ENCODE measurements at regions not wholly inside any gene's neighbourhood (a gene's known extent, or its start where the extent isn't known, plus 50 kb on each side); places are given as distances from the start of the nearest gene placed in this dataset.
"Not testable (repeated sequence)": the region's sequence is repeated elsewhere in the genome, so short reads cannot be mapped to it uniquely, and the experiment has no call there.

GRCh38 chr12:127829281-127830064 lies 437.5 kb upstream of the TMEM132C start:
- in situ Hi-C loops (cut with MboI; ENCODE audit: low pct_unique_long_range_greater_than_20kb in 2 of 9, low sequenced_read_pairs in 9 of 9, unreplicated experiment in 9 of 9): no loop called here
- Histone ChIP-seq H3K4me1 (replicated peaks in 1 of 2) (no peaks in the 10 kb centered on the region), H3K27ac (no peak overlapping the region), H3K4me3 (no peak overlapping the region)
- ATAC-seq (replicated peaks in 6 of 8): peak in 2 of 8 experiments; percentile 79 to 86
- WGBS, 10 experiments: 16 to 95% (median 49%) methylated on average over 2 to 5 of the region's 5 CpGs

GRCh38 chr12:127830065-127830460 lies 436.9 kb upstream of the TMEM132C start:
- no peak overlapping the region for H3K4me3 ChIP-seq
- in situ Hi-C loops (cut with MboI; ENCODE audit: low pct_unique_long_range_greater_than_20kb in 2 of 9, low sequenced_read_pairs in 9 of 9, unreplicated experiment in 9 of 9): no loop called here
- WGBS, 10 experiments: 20 to 100% (median 53%) methylated on average over 1 to 2 of the region's 2 CpGs; no CpG with 5 or more reads in 2 of the 10 experiments
- ATAC-seq (replicated peaks in 6 of 8): no peak
- no peak overlapping the region for H3K27ac ChIP-seq
- no peaks in the 10 kb centered on the region for H3K4me1 ChIP-seq (replicated peaks in 1 of 2)

- WGBS, 10 experiments: 43 to 100% (median 82%) methylated on average over 1 to 3 of the region's 3 CpGs; no CpG with 5 or more reads in 3 of the 10 experiments
- H3K4me1 ChIP-seq (replicated peaks in 1 of 2): no peaks in the 10 kb centered on the region
- no peak overlapping the region for H3K27ac ChIP-seq
- in situ Hi-C loops (cut with MboI; ENCODE audit: low pct_unique_long_range_greater_than_20kb in 2 of 9, low sequenced_read_pairs in 9 of 9, unreplicated experiment in 9 of 9): no loop called here
- H3K4me3 ChIP-seq: no peak overlapping the region
- peak in 2 of 8 experiments; percentile 14 to 26 for ATAC-seq (replicated peaks in 6 of 8)
These were observed 436.2 kb upstream of the TMEM132C start for GRCh38 chr12:127830730-127831129.

- H3K27ac ChIP-seq: no peak overlapping the region
- no peaks in the 10 kb centered on the region for H3K4me1 ChIP-seq (replicated peaks in 1 of 2)
- H3K4me3 ChIP-seq: no peak overlapping the region
- in situ Hi-C loops (cut with MboI; ENCODE audit: low pct_unique_long_range_greater_than_20kb in 2 of 9, low sequenced_read_pairs in 9 of 9, unreplicated experiment in 9 of 9): no loop called here
- 71 to 100% (median 92%) methylated on average over 1 to 3 of the region's 3 CpGs; no CpG with 5 or more reads in 1 of the 10 experiments for WGBS, 10 experiments
- no peak for ATAC-seq (replicated peaks in 6 of 8)
These were observed 434.8 kb upstream of the TMEM132C start for GRCh38 chr12:127832172-127832571.

- H3K27ac ChIP-seq; H3K4me1 ChIP-seq (replicated peaks in 1 of 2); ATAC-seq (replicated peaks in 6 of 8); in situ Hi-C loops (cut with MboI; ENCODE audit: low pct_unique_long_range_greater_than_20kb in 2 of 9, low sequenced_read_pairs in 9 of 9, unreplicated experiment in 9 of 9); H3K4me3 ChIP-seq: not testable (repeated sequence)
- 14 to 57% (median 43%) methylated on average over 1 to 4 of the region's 4 CpGs; no CpG with 5 or more reads in 3 of the 10 experiments for WGBS, 10 experiments
These were observed 430.2 kb upstream of the TMEM132C start for GRCh38 chr12:127836802-127837201.

- Histone ChIP-seq H3K4me3 (no peak overlapping the region), H3K27ac (no peak overlapping the region), H3K4me1 (replicated peaks in 1 of 2) (peaks cover 0 to 2% of the 10 kb centered on the region in 2 donors)
- 8 to 95% (median 61%) methylated on average over 1 to 5 of the region's 5 CpGs for WGBS, 10 experiments
- ATAC-seq (replicated peaks in 6 of 8): no peak
- in situ Hi-C loops (cut with MboI; ENCODE audit: low pct_unique_long_range_greater_than_20kb in 2 of 9, low sequenced_read_pairs in 9 of 9, unreplicated experiment in 9 of 9): no loop called here
These were observed 409.3 kb upstream of the TMEM132C start for GRCh38 chr12:127857661-127858060.

- no peak overlapping the region for H3K27ac ChIP-seq
- H3K4me1 ChIP-seq (replicated peaks in 1 of 2): peaks cover 0 to 2% of the 10 kb centered on the region in 2 donors
- 13 to 90% (median 51%) methylated on average over 1 to 6 of the region's 6 CpGs for WGBS, 10 experiments
- in situ Hi-C loops (cut with MboI; ENCODE audit: low pct_unique_long_range_greater_than_20kb in 2 of 9, low sequenced_read_pairs in 9 of 9, unreplicated experiment in 9 of 9): no loop called here
- no peak for ATAC-seq (replicated peaks in 6 of 8)
- no peak overlapping the region for H3K4me3 ChIP-seq
These were observed 406.4 kb upstream of the TMEM132C start for GRCh38 chr12:127860536-127860935.

- H3K27ac ChIP-seq: no peak overlapping the region
- 11 to 94% (median 48%) methylated on average over 1 to 3 of the region's 3 CpGs; no CpG with 5 or more reads in 1 of the 10 experiments for WGBS, 10 experiments
These were observed 405.6 kb upstream of the TMEM132C start for GRCh38 chr12:127861406-127861805.

GRCh38 chr12:127873306-127873705 lies 393.7 kb upstream of the TMEM132C start:
- in situ Hi-C loops (cut with MboI; ENCODE audit: low pct_unique_long_range_greater_than_20kb in 2 of 9, low sequenced_read_pairs in 9 of 9, unreplicated experiment in 9 of 9): no loop called here
- 27 to 94% (median 71%) methylated on average over 2 of the region's 2 CpGs for WGBS, 10 experiments
- Histone ChIP-seq H3K4me1 (replicated peaks in 1 of 2) (no peaks in the 10 kb centered on the region), H3K4me3 (no peak overlapping the region), H3K27ac (no peak overlapping the region)
- ATAC-seq (replicated peaks in 6 of 8): no peak

More at GRCh38 chr12:127861406-127861805, 405.6 kb upstream of the TMEM132C start:
- H3K4me3 ChIP-seq: no peak overlapping the region
- peaks cover 0 to 2% of the 10 kb centered on the region in 2 donors for H3K4me1 ChIP-seq (replicated peaks in 1 of 2)
- in situ Hi-C loops (cut with MboI; ENCODE audit: low pct_unique_long_range_greater_than_20kb in 2 of 9, low sequenced_read_pairs in 9 of 9, unreplicated experiment in 9 of 9): no loop called here
- ATAC-seq (replicated peaks in 6 of 8): no peak

GRCh38 chr12:127881371-127882140 lies 385.4 kb upstream of the TMEM132C start:
- no peak overlapping the region for H3K4me3 ChIP-seq
- no peak overlapping the region for H3K27ac ChIP-seq
- peak in 1 of 8 experiments; percentile 59 for ATAC-seq (replicated peaks in 6 of 8)
- in situ Hi-C loops (cut with MboI; ENCODE audit: low pct_unique_long_range_greater_than_20kb in 2 of 9, low sequenced_read_pairs in 9 of 9, unreplicated experiment in 9 of 9): no loop called here
- 24 to 88% (median 50%) methylated on average over 1 to 3 of the region's 3 CpGs; no CpG with 5 or more reads in 1 of the 10 experiments for WGBS, 10 experiments
- H3K4me1 ChIP-seq (replicated peaks in 1 of 2): no peaks in the 10 kb centered on the region

- no peak overlapping the region for H3K27ac ChIP-seq
- in situ Hi-C loops (cut with MboI; ENCODE audit: low pct_unique_long_range_greater_than_20kb in 2 of 9, low sequenced_read_pairs in 9 of 9, unreplicated experiment in 9 of 9): no loop called here
- WGBS, 10 experiments: 0 to 78% (median 24%) methylated on average over 1 of the region's 1 CpG; no CpG with 5 or more reads in 2 of the 10 experiments
- no peak for ATAC-seq (replicated peaks in 6 of 8)
- H3K4me3 ChIP-seq: no peak overlapping the region
- H3K4me1 ChIP-seq (replicated peaks in 1 of 2): no peaks in the 10 kb centered on the region
These were observed 384.0 kb upstream of the TMEM132C start for GRCh38 chr12:127883013-127883412.

- WGBS, 10 experiments: 0 to 83% (median 49%) methylated on average over 1 to 5 of the region's 5 CpGs; no CpG with 5 or more reads in 1 of the 10 experiments
- no peak overlapping the region for H3K27ac ChIP-seq
- in situ Hi-C loops (cut with MboI; ENCODE audit: low pct_unique_long_range_greater_than_20kb in 2 of 9, low sequenced_read_pairs in 9 of 9, unreplicated experiment in 9 of 9): no loop called here
- peak in 3 of 8 experiments; percentile 8 to 81 (median 38) for ATAC-seq (replicated peaks in 6 of 8)
- no peak overlapping the region for H3K4me3 ChIP-seq
- H3K4me1 ChIP-seq (replicated peaks in 1 of 2): no peaks in the 10 kb centered on the region
These were observed 380.8 kb upstream of the TMEM132C start for GRCh38 chr12:127885954-127886750.

Data from motor neuron (in vitro differentiated cells).